ENCODE measurements at regions not wholly inside any gene's neighbourhood (a gene's known extent, or its start where the extent isn't known, plus 50 kb on each side); places are given as distances from the start of the nearest gene placed in this dataset.

- no peak overlapping the region for H3K27ac ChIP-seq (ENCODE audit: low read depth, low read length)
- no peaks in the 10 kb centered on the region for H3K9me3 ChIP-seq (ENCODE audit: control insufficient read depth in 1 of 2, low read length in 2 of 2)
- no peaks in the 10 kb centered on the region for H3K4me1 ChIP-seq (ENCODE audit: control insufficient read depth in 1 of 2, insufficient read depth in 2 of 2, low read length in 2 of 2)
- H3K9ac ChIP-seq (ENCODE audit: low read depth in 1 of 2, low read length in 2 of 2) = no peak overlapping the region
- H3K27me3 ChIP-seq (ENCODE audit: control insufficient read depth in 1 of 2, insufficient read depth in 2 of 2, low read length in 2 of 2) = no peaks in the 10 kb centered on the region
- H3K4me3 ChIP-seq (ENCODE audit: low read depth in 1 of 2, low read length in 2 of 2) = no peak overlapping the region
- no peaks in the 10 kb centered on the region for H3K36me3 ChIP-seq (ENCODE audit: control insufficient read depth in 1 of 2, insufficient read depth in 2 of 2, low read length in 2 of 2)
Observed at GRCh38 chr12:87112571-87113345, 856.6 kb upstream of the MGAT4C start.

DNA sequence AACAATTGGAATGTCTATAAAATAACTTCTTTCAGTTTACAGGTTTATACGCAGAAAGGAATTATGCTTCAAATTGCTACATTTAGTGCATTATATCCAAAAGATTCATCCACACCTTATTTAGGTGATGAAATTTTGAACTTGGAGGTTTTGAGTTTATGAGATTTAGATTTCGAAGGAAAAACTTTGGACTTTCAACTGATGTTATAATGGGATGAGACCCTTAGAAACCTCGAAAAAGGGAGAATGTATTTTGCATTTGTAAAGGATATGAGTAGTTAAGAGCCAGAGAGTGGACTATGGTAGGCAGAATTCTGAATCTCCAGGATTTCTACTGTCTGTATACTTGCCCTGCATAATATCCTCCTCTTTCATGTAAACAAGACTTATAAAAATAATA, 851.6 kb upstream of the MGAT4C start:
- Histone ChIP-seq H3K27ac (ENCODE audit: low read depth, low read length) (no peak overlapping the region), H3K36me3 (ENCODE audit: control insufficient read depth in 1 of 2, insufficient read depth in 2 of 2, low read length in 2 of 2) (no peaks in the 10 kb centered on the region), H3K9me3 (ENCODE audit: control insufficient read depth in 1 of 2, low read length in 2 of 2) (no peaks in the 10 kb centered on the region), H3K9ac (ENCODE audit: low read depth in 1 of 2, low read length in 2 of 2) (no peak overlapping the region), H3K27me3 (ENCODE audit: control insufficient read depth in 1 of 2, insufficient read depth in 2 of 2, low read length in 2 of 2) (no peaks in the 10 kb centered on the region), H3K4me3 (ENCODE audit: low read depth in 1 of 2, low read length in 2 of 2) (no peak overlapping the region), H3K4me1 (ENCODE audit: control insufficient read depth in 1 of 2, insufficient read depth in 2 of 2, low read length in 2 of 2) (no peaks in the 10 kb centered on the region)

- no peaks in the 10 kb centered on the region for H3K36me3 ChIP-seq (ENCODE audit: control insufficient read depth in 1 of 2, insufficient read depth in 2 of 2, low read length in 2 of 2)
- H3K4me1 ChIP-seq (ENCODE audit: control insufficient read depth in 1 of 2, insufficient read depth in 2 of 2, low read length in 2 of 2) = no peaks in the 10 kb centered on the region
- no peak overlapping the region for H3K9ac ChIP-seq (ENCODE audit: low read depth in 1 of 2, low read length in 2 of 2)
- no peak overlapping the region for H3K27ac ChIP-seq (ENCODE audit: low read depth, low read length)
- no peaks in the 10 kb centered on the region for H3K27me3 ChIP-seq (ENCODE audit: control insufficient read depth in 1 of 2, insufficient read depth in 2 of 2, low read length in 2 of 2)
- H3K9me3 ChIP-seq (ENCODE audit: control insufficient read depth in 1 of 2, low read length in 2 of 2) = no peaks in the 10 kb centered on the region
- H3K4me3 ChIP-seq (ENCODE audit: low read depth in 1 of 2, low read length in 2 of 2) = no peak overlapping the region
Observed at GRCh38 chr12:87107270-87107669, 851.1 kb upstream of the MGAT4C start.

- H3K27ac ChIP-seq (ENCODE audit: low read depth, low read length) = no peak overlapping the region
- no peaks in the 10 kb centered on the region for H3K36me3 ChIP-seq (ENCODE audit: control insufficient read depth in 1 of 2, insufficient read depth in 2 of 2, low read length in 2 of 2)
- H3K27me3 ChIP-seq (ENCODE audit: control insufficient read depth in 1 of 2, insufficient read depth in 2 of 2, low read length in 2 of 2) = no peaks in the 10 kb centered on the region
- H3K4me1 ChIP-seq (ENCODE audit: control insufficient read depth in 1 of 2, insufficient read depth in 2 of 2, low read length in 2 of 2) = no peaks in the 10 kb centered on the region
- H3K4me3 ChIP-seq (ENCODE audit: low read depth in 1 of 2, low read length in 2 of 2) = no peak overlapping the region
- no peaks in the 10 kb centered on the region for H3K9me3 ChIP-seq (ENCODE audit: control insufficient read depth in 1 of 2, low read length in 2 of 2)
- no peak overlapping the region for H3K9ac ChIP-seq (ENCODE audit: low read depth in 1 of 2, low read length in 2 of 2)
Observed at GRCh38 chr12:87096082-87096585, 839.9 kb upstream of the MGAT4C start.

GRCh38 chr12:87094356-87094755, 838.2 kb upstream of the MGAT4C start:
- no peak overlapping the region for H3K9ac ChIP-seq (ENCODE audit: low read depth in 1 of 2, low read length in 2 of 2)
- H3K27me3 ChIP-seq (ENCODE audit: control insufficient read depth in 1 of 2, insufficient read depth in 2 of 2, low read length in 2 of 2) = no peaks in the 10 kb centered on the region
- H3K4me1 ChIP-seq (ENCODE audit: control insufficient read depth in 1 of 2, insufficient read depth in 2 of 2, low read length in 2 of 2) = no peaks in the 10 kb centered on the region
- H3K4me3 ChIP-seq (ENCODE audit: low read depth in 1 of 2, low read length in 2 of 2) = no peak overlapping the region
- H3K27ac ChIP-seq (ENCODE audit: low read depth, low read length) = no peak overlapping the region
- H3K36me3 ChIP-seq (ENCODE audit: control insufficient read depth in 1 of 2, insufficient read depth in 2 of 2, low read length in 2 of 2) = no peaks in the 10 kb centered on the region
- H3K9me3 ChIP-seq (ENCODE audit: control insufficient read depth in 1 of 2, low read length in 2 of 2) = no peaks in the 10 kb centered on the region

DNA sequence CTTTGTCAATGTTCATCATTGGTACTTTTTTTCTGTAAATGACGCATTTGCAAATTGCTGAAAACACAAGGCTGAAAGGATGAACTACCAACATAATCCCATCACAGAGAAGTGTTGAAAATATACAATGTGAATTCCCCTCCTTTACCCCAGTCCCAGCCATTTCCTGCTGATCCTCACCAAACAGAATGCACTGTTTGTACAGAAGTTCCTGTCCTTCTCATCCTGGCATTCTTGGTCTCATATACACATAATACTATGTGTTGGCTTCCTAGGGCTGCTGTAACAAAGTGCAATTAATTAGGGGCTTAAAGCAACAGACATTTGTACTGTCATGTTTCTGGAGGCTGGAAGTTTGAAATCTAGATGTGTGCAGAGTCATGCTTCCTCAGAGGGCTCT, 836.2 kb upstream of the MGAT4C start:
- Histone ChIP-seq H3K36me3 (ENCODE audit: control insufficient read depth in 1 of 2, insufficient read depth in 2 of 2, low read length in 2 of 2) (no peaks in the 10 kb centered on the region), H3K27me3 (ENCODE audit: control insufficient read depth in 1 of 2, insufficient read depth in 2 of 2, low read length in 2 of 2) (no peaks in the 10 kb centered on the region), H3K4me1 (ENCODE audit: control insufficient read depth in 1 of 2, insufficient read depth in 2 of 2, low read length in 2 of 2) (no peaks in the 10 kb centered on the region), H3K27ac (ENCODE audit: low read depth, low read length) (no peak overlapping the region), H3K9me3 (ENCODE audit: control insufficient read depth in 1 of 2, low read length in 2 of 2) (no peaks in the 10 kb centered on the region), H3K9ac (ENCODE audit: low read depth in 1 of 2, low read length in 2 of 2) (no peak overlapping the region), H3K4me3 (ENCODE audit: low read depth in 1 of 2, low read length in 2 of 2) (no peak overlapping the region)

GRCh38 chr12:87086118-87086891, 830.1 kb upstream of the MGAT4C start:
- Histone ChIP-seq H3K36me3 (ENCODE audit: control insufficient read depth in 1 of 2, insufficient read depth in 2 of 2, low read length in 2 of 2) (no peaks in the 10 kb centered on the region), H3K27ac (ENCODE audit: low read depth, low read length) (no peak overlapping the region), H3K4me3 (ENCODE audit: low read depth in 1 of 2, low read length in 2 of 2) (no peak overlapping the region), H3K9ac (ENCODE audit: low read depth in 1 of 2, low read length in 2 of 2) (no peak overlapping the region), H3K27me3 (ENCODE audit: control insufficient read depth in 1 of 2, insufficient read depth in 2 of 2, low read length in 2 of 2) (no peaks in the 10 kb centered on the region), H3K4me1 (ENCODE audit: control insufficient read depth in 1 of 2, insufficient read depth in 2 of 2, low read length in 2 of 2) (no peaks in the 10 kb centered on the region), H3K9me3 (ENCODE audit: control insufficient read depth in 1 of 2, low read length in 2 of 2) (no peaks in the 10 kb centered on the region)

DNA sequence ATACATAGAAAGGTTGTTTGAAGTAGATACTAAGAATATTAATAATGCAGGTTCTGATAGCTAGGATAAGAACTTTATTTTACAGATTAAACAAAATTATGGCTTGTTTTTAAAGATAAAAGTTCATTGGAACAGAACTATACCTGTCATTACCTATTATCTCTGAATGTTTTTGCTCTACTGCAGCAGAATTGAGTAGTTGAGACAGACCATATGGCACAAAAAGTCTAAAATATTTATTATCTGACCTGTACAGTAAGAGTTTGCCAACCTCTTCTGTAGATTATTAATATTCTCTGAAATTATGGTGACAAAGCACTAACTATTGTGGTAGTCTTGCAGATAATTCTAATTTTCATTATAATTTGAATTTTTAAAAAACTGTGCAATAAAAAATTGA, 829.1 kb upstream of the MGAT4C start:
- Histone ChIP-seq H3K4me1 (ENCODE audit: control insufficient read depth in 1 of 2, insufficient read depth in 2 of 2, low read length in 2 of 2) (no peaks in the 10 kb centered on the region), H3K27ac (ENCODE audit: low read depth, low read length) (no peak overlapping the region), H3K36me3 (ENCODE audit: control insufficient read depth in 1 of 2, insufficient read depth in 2 of 2, low read length in 2 of 2) (no peaks in the 10 kb centered on the region), H3K27me3 (ENCODE audit: control insufficient read depth in 1 of 2, insufficient read depth in 2 of 2, low read length in 2 of 2) (no peaks in the 10 kb centered on the region), H3K9ac (ENCODE audit: low read depth in 1 of 2, low read length in 2 of 2) (no peak overlapping the region), H3K4me3 (ENCODE audit: low read depth in 1 of 2, low read length in 2 of 2) (no peak overlapping the region), H3K9me3 (ENCODE audit: control insufficient read depth in 1 of 2, low read length in 2 of 2) (no peaks in the 10 kb centered on the region)

GRCh38 chr12:87082756-87083155, 826.6 kb upstream of the MGAT4C start:
- Histone ChIP-seq H3K4me1 (ENCODE audit: control insufficient read depth in 1 of 2, insufficient read depth in 2 of 2, low read length in 2 of 2) (no peaks in the 10 kb centered on the region), H3K36me3 (ENCODE audit: control insufficient read depth in 1 of 2, insufficient read depth in 2 of 2, low read length in 2 of 2) (no peaks in the 10 kb centered on the region), H3K4me3 (ENCODE audit: low read depth in 1 of 2, low read length in 2 of 2) (no peak overlapping the region), H3K9ac (ENCODE audit: low read depth in 1 of 2, low read length in 2 of 2) (no peak overlapping the region), H3K27me3 (ENCODE audit: control insufficient read depth in 1 of 2, insufficient read depth in 2 of 2, low read length in 2 of 2) (no peaks in the 10 kb centered on the region), H3K27ac (ENCODE audit: low read depth, low read length) (no peak overlapping the region), H3K9me3 (ENCODE audit: control insufficient read depth in 1 of 2, low read length in 2 of 2) (no peaks in the 10 kb centered on the region)

DNA sequence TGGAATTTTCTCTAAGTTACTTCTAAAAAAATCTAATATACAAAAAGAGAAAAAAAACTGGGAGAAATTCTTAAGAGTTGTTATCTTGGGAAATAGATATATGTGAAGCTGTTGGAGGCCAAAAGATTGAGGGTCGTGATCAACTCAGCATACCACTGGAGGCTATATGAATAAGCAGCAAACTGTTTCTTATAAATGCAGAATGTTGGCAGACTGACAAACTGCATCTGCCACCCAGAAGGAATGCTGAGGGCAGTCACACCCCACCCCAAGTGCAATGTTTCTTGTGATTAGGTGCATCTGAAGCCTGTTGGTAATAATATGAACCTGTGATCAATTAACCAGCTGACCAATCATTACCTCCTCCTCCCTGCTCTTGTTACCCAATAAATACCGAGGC, 818.6 kb upstream of the MGAT4C start:
- H3K27ac ChIP-seq (ENCODE audit: low read depth, low read length) = no peak overlapping the region
- H3K9ac ChIP-seq (ENCODE audit: low read depth in 1 of 2, low read length in 2 of 2) = no peak overlapping the region
- no peaks in the 10 kb centered on the region for H3K36me3 ChIP-seq (ENCODE audit: control insufficient read depth in 1 of 2, insufficient read depth in 2 of 2, low read length in 2 of 2)

More for the DNA sequence above, 818.6 kb upstream of the MGAT4C start:
- no peaks in the 10 kb centered on the region for H3K4me1 ChIP-seq (ENCODE audit: control insufficient read depth in 1 of 2, insufficient read depth in 2 of 2, low read length in 2 of 2)
- H3K27me3 ChIP-seq (ENCODE audit: control insufficient read depth in 1 of 2, insufficient read depth in 2 of 2, low read length in 2 of 2) = no peaks in the 10 kb centered on the region
- H3K4me3 ChIP-seq (ENCODE audit: low read depth in 1 of 2, low read length in 2 of 2) = no peak overlapping the region
- peaks cover 0 to 11% of the 10 kb centered on the region in 2 donors for H3K9me3 ChIP-seq (ENCODE audit: control insufficient read depth in 1 of 2, low read length in 2 of 2)
